ENCODE measurements at regions not wholly inside any gene's neighbourhood (a gene's known extent, or its start where the extent isn't known, plus 50 kb on each side); places are given as distances from the start of the nearest gene placed in this dataset.
"Not testable (repeated sequence)": the region's sequence is repeated elsewhere in the genome, so short reads cannot be mapped to it uniquely, and the experiment has no call there.

GRCh38 chr7:54355842-54356241 is 186.3 kb upstream of the VSTM2A start:
- no peak for DNase-seq (ENCODE audit: low read depth)

GRCh38 chr7:54360075-54360840 is 181.9 kb upstream of the VSTM2A start:
- no peak for DNase-seq (ENCODE audit: low read depth)

GRCh38 chr7:54390565-54390964 is 151.6 kb upstream of the VSTM2A start:
- DNase-seq (ENCODE audit: low read depth), result no peak

- no peak for DNase-seq (ENCODE audit: low read depth)
These were observed 149.2 kb upstream of the VSTM2A start for GRCh38 chr7:54392935-54393334.

- peak; percentile 9 for DNase-seq (ENCODE audit: low read depth)
These were observed 147.3 kb upstream of the VSTM2A start for GRCh38 chr7:54394834-54395233.

- DNase-seq (ENCODE audit: low read depth), result no peak
These were observed 144.2 kb upstream of the VSTM2A start for GRCh38 chr7:54397836-54398612.

- no peak for DNase-seq (ENCODE audit: low read depth)
These were observed 143.3 kb upstream of the VSTM2A start for GRCh38 chr7:54398863-54399262.

GRCh38 chr7:54409917-54410316 is 132.3 kb upstream of the VSTM2A start:
- DNase-seq (ENCODE audit: low read depth), result no peak

GRCh38 chr7:54416678-54417077 is 125.5 kb upstream of the VSTM2A start:
- no peak for DNase-seq (ENCODE audit: low read depth)

GRCh38 chr7:54419209-54419608 is 123.0 kb upstream of the VSTM2A start:
- DNase-seq (ENCODE audit: low read depth), result no peak

- no peak for DNase-seq (ENCODE audit: low read depth)
These were observed 115.8 kb upstream of the VSTM2A start for GRCh38 chr7:54426406-54426805.

GRCh38 chr7:54429111-54429510 is 113.1 kb upstream of the VSTM2A start:
- DNase-seq (ENCODE audit: low read depth), result peak; percentile 59

GRCh38 chr7:54439391-54439790 is 102.8 kb upstream of the VSTM2A start:
- no peak for DNase-seq (ENCODE audit: low read depth)

GRCh38 chr7:54444046-54444686 is 98.0 kb upstream of the VSTM2A start:
- not testable (repeated sequence) for DNase-seq (ENCODE audit: low read depth)

GRCh38 chr7:54453168-54453567 is 89.0 kb upstream of the VSTM2A start:
- DNase-seq (ENCODE audit: low read depth), result not testable (repeated sequence)

GRCh38 chr7:54454700-54455099 is 87.5 kb upstream of the VSTM2A start:
- DNase-seq (ENCODE audit: low read depth), result not testable (repeated sequence)

GRCh38 chr7:54465095-54465494 is 77.1 kb upstream of the VSTM2A start:
- no peak for DNase-seq (ENCODE audit: low read depth)

GRCh38 chr7:54469740-54470139 is 72.4 kb upstream of the VSTM2A start:
- no peak for DNase-seq (ENCODE audit: low read depth)

GRCh38 chr7:54476609-54477008 is 65.6 kb upstream of the VSTM2A start:
- no peak for DNase-seq (ENCODE audit: low read depth)

GRCh38 chr7:54477083-54477482 is 65.1 kb upstream of the VSTM2A start:
- no peak for DNase-seq (ENCODE audit: low read depth)

GRCh38 chr7:54483523-54483922 is 58.7 kb upstream of the VSTM2A start:
- DNase-seq (ENCODE audit: low read depth), result no peak

- no peak for DNase-seq (ENCODE audit: low read depth)
These were observed 57.1 kb upstream of the VSTM2A start for GRCh38 chr7:54485044-54485443.

All from renal cortical epithelial cell (primary cell).